H9 (cell line): ENCODE measurements at regions not wholly inside any gene's neighbourhood (a gene's known extent, or its start where the extent isn't known, plus 50 kb on each side); places are given as distances from the start of the nearest gene placed in this dataset.

ENCODE experiments used
- DNase-seq: peaks from one replicate; pipeline ENCODE4 v3.0.0-alpha.2; 2017
- H2AFZ ChIP-seq: one replicate; pipeline ENCODE4 v1.6.1; 2013; ENCODE audit warnings: mild to moderate bottlenecking, low read length, control low read depth, moderate library complexity
- H2AK5ac ChIP-seq: 2 replicates; pipeline ENCODE4 v1.6.1; 2013; ENCODE audit warnings: low read length, control low read depth, mixed read lengths; ENCODE audit not compliant: insufficient read length
- H2BK120ac ChIP-seq: one replicate; pipeline ENCODE4 v1.6.1; 2013; ENCODE audit warnings: low read depth, mild to moderate bottlenecking, low read length, control low read depth, inconsistent platforms; ENCODE audit not compliant: poor library complexity, severe bottlenecking
- H2BK12ac ChIP-seq: 2 replicates; pipeline ENCODE4 v1.6.1; 2013; ENCODE audit warnings: low read length, control low read depth, mixed read lengths, low read depth; ENCODE audit not compliant: insufficient read length
- H2BK15ac ChIP-seq: 2 replicates; pipeline ENCODE4 v1.6.1; 2013; ENCODE audit warnings: low read depth, low read length, control low read depth
- H2BK20ac ChIP-seq: one replicate; pipeline ENCODE4 v1.6.1; 2013; ENCODE audit warnings: low read depth, mild to moderate bottlenecking, low read length, control low read depth, inconsistent platforms; ENCODE audit not compliant: poor library complexity, severe bottlenecking
- H2BK5ac ChIP-seq: 2 replicates; pipeline ENCODE4 v1.6.1; 2013; ENCODE audit warnings: low read length, control low read depth, mixed read lengths; ENCODE audit not compliant: insufficient read length
- H3K14ac ChIP-seq: 2 replicates; pipeline ENCODE4 v1.6.1; 2013; ENCODE audit warnings: low read length, control low read depth; ENCODE audit not compliant: insufficient read depth
- H3K18ac ChIP-seq: 2 replicates; pipeline ENCODE4 v1.6.1; 2013; ENCODE audit warnings: low read depth, mild to moderate bottlenecking, mixed read lengths, low read length, control low read depth; ENCODE audit not compliant: insufficient read length
- H3K23ac ChIP-seq: 2 replicates; pipeline ENCODE4 v1.6.1; 2013; ENCODE audit warnings: low read length, control low read depth, mixed read lengths, low read depth; ENCODE audit not compliant: insufficient read length
- H3K23me2 ChIP-seq: 2 replicates; pipeline ENCODE4 v1.6.1; 2013; ENCODE audit warnings: low read depth, mild to moderate bottlenecking, mixed read lengths, low read length, control low read depth; ENCODE audit not compliant: insufficient read length, poor library complexity, severe bottlenecking
- H3K27ac ChIP-seq: 2 replicates; pipeline ENCODE4 v1.5.1; 2013; ENCODE audit warnings: low read length, control low read depth, mixed read lengths, low read depth; ENCODE audit not compliant: insufficient read length
- H3K27me3 ChIP-seq: 2 replicates; pipeline ENCODE4 v1.6.1; 2013; ENCODE audit warnings: low read length, control low read depth, inconsistent platforms; ENCODE audit not compliant: insufficient read depth
- H3K4ac ChIP-seq: 2 replicates; pipeline ENCODE4 v1.6.1; 2013; ENCODE audit warnings: low read depth, mild to moderate bottlenecking, control low read depth, inconsistent platforms, low read length, moderate library complexity
- H3K4me1 ChIP-seq: 2 replicates; pipeline ENCODE4 v1.6.1; 2013; ENCODE audit warnings: low read length, control low read depth, inconsistent platforms; ENCODE audit not compliant: insufficient read depth
- H3K4me2 ChIP-seq: 2 replicates; pipeline ENCODE4 v1.6.1; 2013; ENCODE audit warnings: low read length, control low read depth, mixed read lengths; ENCODE audit not compliant: insufficient read length, insufficient read depth
- H3K56ac ChIP-seq: 2 replicates; pipeline ENCODE4 v1.6.1; 2013; ENCODE audit warnings: low read depth, mild to moderate bottlenecking, mixed read lengths, low read length, control low read depth; ENCODE audit not compliant: insufficient read length
- H3K79me1 ChIP-seq: 2 replicates; pipeline ENCODE4 v1.6.1; 2013; ENCODE audit warnings: low read depth, mild to moderate bottlenecking, moderate library complexity, low read length, control low read depth, inconsistent platforms; ENCODE audit not compliant: insufficient read depth, poor library complexity, severe bottlenecking
- H3K79me2 ChIP-seq: 2 replicates; pipeline ENCODE4 v1.6.1; 2013; ENCODE audit warnings: low read length, control low read depth, inconsistent platforms; ENCODE audit not compliant: insufficient read depth
- H3K9ac ChIP-seq: 2 replicates; pipeline ENCODE4 v1.6.1; 2013; ENCODE audit warnings: low read length, control low read depth, mixed read lengths; ENCODE audit not compliant: insufficient read length; ENCODE audit errors: extremely low read depth
- H3K9me3 ChIP-seq: one replicate; pipeline ENCODE4 v1.6.1; 2013; ENCODE audit warnings: low read depth, low read length, inconsistent platforms; ENCODE audit not compliant: control insufficient read depth
- H3T11ph ChIP-seq: one replicate; pipeline ENCODE4 v1.6.1; 2013; ENCODE audit warnings: mild to moderate bottlenecking, low read length, control low read depth, inconsistent platforms
- H4K20me1 ChIP-seq: one replicate; pipeline ENCODE4 v1.6.1; 2013; ENCODE audit not compliant: control insufficient read depth, insufficient read length, insufficient read depth
- H4K5ac ChIP-seq: 2 replicates; pipeline ENCODE4 v1.6.1; 2013; ENCODE audit warnings: low read depth, mild to moderate bottlenecking, mixed read lengths, low read length, control low read depth; ENCODE audit not compliant: insufficient read length
- H4K8ac ChIP-seq: replicated peaks from 2 replicates; pipeline ENCODE4 v1.6.1; 2013; ENCODE audit warnings: low read length, control low read depth, mixed read lengths, low read depth; ENCODE audit not compliant: insufficient read length
- H4K91ac ChIP-seq: 2 replicates; pipeline ENCODE4 v1.6.1; 2013; ENCODE audit warnings: low read depth, mild to moderate bottlenecking, moderate library complexity, mixed read lengths, low read length, control low read depth; ENCODE audit not compliant: insufficient read length
- H3K27ac Mint-ChIP-seq, 3 experiments: 2 replicates in 2 of 3; 3 replicates in 1 of 3; pipeline ENCODE4 v1.8.0; 2020 to 2021; ENCODE audit warnings: mixed read lengths in 3 of 3, mild to moderate bottlenecking in 1 of 3, moderate library complexity in 1 of 3
- H3K27me3 Mint-ChIP-seq: 2 replicates; pipeline ENCODE4 v1.8.0; 2021; ENCODE audit warnings: low read depth, mild to moderate bottlenecking, moderate library complexity, mixed read lengths
- H3K36me3 Mint-ChIP-seq, 3 experiments: 2 replicates in 2 of 3; 3 replicates in 1 of 3; pipeline ENCODE4 v1.8.0; 2020 to 2021; ENCODE audit warnings: low read depth in 3 of 3, mixed read lengths in 3 of 3; ENCODE audit not compliant: insufficient read depth in 1 of 3
- H3K4me1 Mint-ChIP-seq, 2 experiments: 2 replicates each; pipeline ENCODE4 v1.8.0; 2020; ENCODE audit warnings: mixed read lengths in 2 of 2
- H3K4me3 Mint-ChIP-seq, 2 experiments: 2 replicates in 1 of 2; 3 replicates in 1 of 2; pipeline ENCODE4 v1.8.0; 2020 to 2021; ENCODE audit warnings: mild to moderate bottlenecking in 2 of 2, mixed read lengths in 2 of 2, moderate library complexity in 1 of 2
- H3K9me3 Mint-ChIP-seq, 2 experiments: 2 replicates in 1 of 2; 3 replicates in 1 of 2; pipeline ENCODE4 v1.8.0; 2020; ENCODE audit warnings: mild to moderate bottlenecking in 2 of 2, mixed read lengths in 2 of 2, moderate library complexity in 1 of 2
- WGBS: extraction: QIAGEN DNeasy Blood & Tissue Kit; methylation state at CpG from one replicate; pipeline ENCODE4 v1.1.7; 2013; ENCODE audit warnings: missing lambda C conversion rate, low lambda C conversion rate, mixed read lengths; ENCODE audit not compliant: insufficient read length; ENCODE audit errors: extremely low coverage; 5-methylcytosine and 5-hydroxymethylcytosine counted together
- TF ChIP-seq, protein P1 (sequence below): fragments of 200-600 bp; sonication (generic); conservative IDR thresholded peaks from 3 replicates; pipeline ENCODE4 v1.8.0; 2021; ENCODE audit warnings: antibody characterized with exemption, mild to moderate bottlenecking

DNA sequence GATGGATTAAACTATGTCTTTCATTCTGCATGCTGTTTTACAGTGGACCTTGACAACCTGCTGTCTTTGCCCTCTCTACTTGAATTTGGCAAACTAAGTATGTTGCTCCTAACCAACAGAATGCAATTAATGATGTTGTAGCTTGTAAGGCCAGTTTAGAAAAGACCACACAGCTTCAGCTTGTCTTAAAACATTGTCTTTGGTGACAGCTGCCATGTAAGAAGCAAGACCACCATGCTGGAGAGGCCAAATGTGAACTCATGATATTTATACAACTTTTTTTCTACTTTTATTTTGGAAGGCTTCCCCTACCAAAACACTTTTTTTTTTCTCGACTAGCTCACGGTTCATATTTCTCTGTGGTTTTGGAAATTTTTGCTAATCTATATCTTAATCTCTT is 278.0 kb upstream of the GNPDA2 start:
- Histone ChIP-seq H3K23me2 (no peaks in the 10 kb centered on the region), H2BK15ac (no peak overlapping the region), H2BK12ac (no peak overlapping the region), H3K79me2 (no peaks in the 10 kb centered on the region), H3K14ac (no peak overlapping the region), H3K27ac (no peak overlapping the region), H2AFZ (no peak overlapping the region), H3K18ac (no peak overlapping the region), H4K5ac (no peak overlapping the region), H3T11ph (no peak overlapping the region), H3K4me1 (no peaks in the 10 kb centered on the region; the same call in 1 of the 2 replicates), H2BK120ac (no peak overlapping the region), H3K56ac (no peak overlapping the region), H3K9ac (no peak overlapping the region), H4K20me1 (no peaks in the 10 kb centered on the region), H4K91ac (no peak overlapping the region), H2BK20ac (no peak overlapping the region), H2AK5ac (no peak overlapping the region), H3K4ac (no peak overlapping the region), H2BK5ac (no peak overlapping the region), H3K79me1 (no peaks in the 10 kb centered on the region), H3K23ac (no peak overlapping the region), H3K9me3 (no peaks in the 10 kb centered on the region), H3K27me3 (no peaks in the 10 kb centered on the region), H3K4me2 (no peak overlapping the region), H4K8ac (no peak overlapping the region)
- Mint-ChIP-seq H3K36me3 (no peaks in the 10 kb centered on the region), H3K4me1 (peaks cover 5% of the 10 kb centered on the region in 2 experiments), H3K27me3 (no peaks in the 10 kb centered on the region), H3K27ac (no peak overlapping the region), H3K4me3 (no peak overlapping the region), H3K9me3 (no peaks in the 10 kb centered on the region)
- no peak for DNase-seq
- no CpG with 5 or more reads among the region's 2 CpGs for WGBS
- TF ChIP-seq, protein P1, sequence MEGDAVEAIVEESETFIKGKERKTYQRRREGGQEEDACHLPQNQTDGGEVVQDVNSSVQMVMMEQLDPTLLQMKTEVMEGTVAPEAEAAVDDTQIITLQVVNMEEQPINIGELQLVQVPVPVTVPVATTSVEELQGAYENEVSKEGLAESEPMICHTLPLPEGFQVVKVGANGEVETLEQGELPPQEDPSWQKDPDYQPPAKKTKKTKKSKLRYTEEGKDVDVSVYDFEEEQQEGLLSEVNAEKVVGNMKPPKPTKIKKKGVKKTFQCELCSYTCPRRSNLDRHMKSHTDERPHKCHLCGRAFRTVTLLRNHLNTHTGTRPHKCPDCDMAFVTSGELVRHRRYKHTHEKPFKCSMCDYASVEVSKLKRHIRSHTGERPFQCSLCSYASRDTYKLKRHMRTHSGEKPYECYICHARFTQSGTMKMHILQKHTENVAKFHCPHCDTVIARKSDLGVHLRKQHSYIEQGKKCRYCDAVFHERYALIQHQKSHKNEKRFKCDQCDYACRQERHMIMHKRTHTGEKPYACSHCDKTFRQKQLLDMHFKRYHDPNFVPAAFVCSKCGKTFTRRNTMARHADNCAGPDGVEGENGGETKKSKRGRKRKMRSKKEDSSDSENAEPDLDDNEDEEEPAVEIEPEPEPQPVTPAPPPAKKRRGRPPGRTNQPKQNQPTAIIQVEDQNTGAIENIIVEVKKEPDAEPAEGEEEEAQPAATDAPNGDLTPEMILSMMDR, result no peak
